HG03378 (cell line): ENCODE measurements at regions not wholly inside any gene's neighbourhood (a gene's known extent, or its start where the extent isn't known, plus 50 kb on each side); places are given as distances from the start of the nearest gene placed in this dataset.

ENCODE experiments used
- ATAC-seq: cut with Tn5 transposase; IDR thresholded peaks from one replicate; pipeline ENCODE4 v1.9.1; 2021; ENCODE audit warnings: mild to moderate bottlenecking, moderate library complexity; ENCODE audit not compliant: unreplicated experiment

GRCh38 chr7:41312235-41312634 is 390.7 kb downstream of the INHBA start:
- ATAC-seq, result no peak

GRCh38 chr7:41311301-41311700 is 391.6 kb downstream of the INHBA start:
- ATAC-seq, result no peak

- no peak for ATAC-seq
Measured at GRCh38 chr7:41306486-41306885, 396.4 kb downstream of the INHBA start.

GRCh38 chr7:41305001-41305400 is 397.9 kb downstream of the INHBA start:
- no peak for ATAC-seq

- no peak for ATAC-seq
Measured at GRCh38 chr7:41303709-41304108, 399.2 kb downstream of the INHBA start.

- no peak for ATAC-seq
Measured at GRCh38 chr7:41298409-41298808, 404.5 kb downstream of the INHBA start.

- no peak for ATAC-seq
Measured at GRCh38 chr7:41297166-41297565, 405.7 kb downstream of the INHBA start.

GRCh38 chr7:41295455-41295815 is 407.5 kb downstream of the INHBA start:
- ATAC-seq, result no peak

- no peak for ATAC-seq
Measured at GRCh38 chr7:41294556-41295454, 408.1 kb downstream of the INHBA start.

GRCh38 chr7:41292487-41292886 is 410.4 kb downstream of the INHBA start:
- no peak for ATAC-seq

- ATAC-seq, result no peak
Measured at GRCh38 chr7:41287559-41288335, 415.1 kb downstream of the INHBA start.

- ATAC-seq, result no peak
Measured at GRCh38 chr7:41280491-41280890, 422.4 kb downstream of the INHBA start.

GRCh38 chr7:41277561-41277960 is 425.3 kb downstream of the INHBA start:
- ATAC-seq, result no peak

GRCh38 chr7:41275255-41275654 is 427.6 kb downstream of the INHBA start:
- ATAC-seq, result no peak

GRCh38 chr7:41274179-41274578 is 428.7 kb downstream of the INHBA start:
- no peak for ATAC-seq

- ATAC-seq, result no peak
Measured at GRCh38 chr7:41272664-41273063, 430.2 kb downstream of the INHBA start.

- no peak for ATAC-seq
Measured at GRCh38 chr7:41268878-41269277, 434.0 kb downstream of the INHBA start.

GRCh38 chr7:41261080-41261479 is 441.8 kb downstream of the INHBA start:
- ATAC-seq, result no peak

- no peak for ATAC-seq
Measured at GRCh38 chr7:41257660-41258059, 445.2 kb downstream of the INHBA start.

- no peak for ATAC-seq
Measured at GRCh38 chr7:41256186-41256945, 446.5 kb downstream of the INHBA start.

GRCh38 chr7:41255716-41256115 is 447.2 kb downstream of the INHBA start:
- ATAC-seq, result no peak
